Left lung (tissue), 4 donors: ENCODE measurements at regions not wholly inside any gene's neighbourhood (a gene's known extent, or its start where the extent isn't known, plus 50 kb on each side); places are given as distances from the start of the nearest gene placed in this dataset.

Experiments
- ATAC-seq: fragments of 200-7000 bp; cut with Tn5 transposase; one replicate; pipeline ENCODE4 v1.9.1; 2020; ENCODE audit warnings: moderate library complexity
- DNase-seq, 4 donors: peaks; one replicate each; pipeline ENCODE4 v3.0.0-alpha.2; 2013 to 2020
- H3K27ac ChIP-seq, 2 donors: fragments of 200-600 bp; sonication (generic) in 1 of 2; one replicate each; pipeline versions ENCODE4 v1.5.0 to v1.8.0; 2020 to 2021
- H3K27me3 ChIP-seq, 2 donors: fragments of 200-600 bp; sonication (generic) in 1 of 2; one replicate each; pipeline versions ENCODE4 v1.5.0 to v1.8.0; 2020 to 2021
- H3K36me3 ChIP-seq, 2 donors: fragments of 200-600 bp; sonication (generic) in 1 of 2; one replicate each; pipeline versions ENCODE4 v1.5.0 to v1.8.0; 2020 to 2021
- H3K4me1 ChIP-seq, 2 donors: fragments of 200-600 bp; one replicate each; pipeline ENCODE4 v1.8.0; 2021
- H3K4me3 ChIP-seq, 2 donors: fragments of 200-600 bp; sonication (generic) in 1 of 2; one replicate each; pipeline versions ENCODE4 v1.5.0 to v1.8.0; 2020 to 2021; ENCODE audit warnings: mild to moderate bottlenecking in 1 of 2
- H3K9me3 ChIP-seq, 2 donors: fragments of 200-600 bp; sonication (generic) in 1 of 2; one replicate each; pipeline versions ENCODE4 v1.5.0 to v1.8.0; 2020 to 2021
- CTCF ChIP-seq, 2 donors: fragments of 200-600 bp; sonication (generic) in 1 of 2; IDR thresholded peaks; one replicate each; pipeline versions ENCODE4 v1.5.0 to v1.8.0; 2021; ENCODE audit warnings: antibody characterized with exemption in 2 of 2
- intact Hi-C, 2 donors: fragments of 100-400 bp; cut with DNase I; formaldehyde crosslinking; loops; one replicate each; pipeline versions ENCODE4 v1.11.2 to v1.14.2; 2022
- donor health status: DM: no; HTN: yes; CAD: no.
- donor health status: DM: no; HTN: no; CAD: no.

DNA sequence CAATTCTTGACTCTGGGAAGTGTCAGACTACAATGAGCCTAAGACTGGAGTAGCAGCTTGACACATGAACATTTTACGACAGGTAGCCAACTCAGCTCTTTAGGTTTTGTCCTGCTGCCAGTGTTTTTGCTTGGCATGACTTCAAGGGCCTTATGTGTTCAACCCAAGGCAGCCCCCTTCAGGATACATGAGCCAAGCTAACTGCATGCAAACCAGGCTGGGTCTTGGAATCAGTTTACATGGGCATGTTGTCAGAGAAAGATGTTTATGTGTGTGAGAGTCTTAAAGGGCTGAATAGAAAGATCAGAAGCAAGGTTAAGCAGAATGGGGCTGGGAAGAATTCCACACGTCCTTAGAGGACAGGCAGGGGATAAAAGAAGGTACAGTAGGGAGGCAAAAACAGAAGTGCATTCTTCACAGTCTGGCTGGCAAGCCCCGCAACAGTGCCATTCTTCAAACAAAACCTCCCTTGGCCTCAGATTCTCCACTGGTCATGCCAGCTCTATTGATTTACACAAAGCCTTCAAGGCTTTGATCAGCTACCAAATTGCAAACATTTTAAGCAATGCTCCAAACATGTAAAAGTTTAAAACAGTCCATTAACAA lies 97.3 kb downstream of the NKX6-1 start:
- ATAC-seq (no peak), DNase-seq (peak in 1 of 4 donors; percentile 56)
- H3K27ac ChIP-seq, result no peak overlapping the region
- intact Hi-C loops, result no loop called here
- H3K4me3 ChIP-seq, result no peak overlapping the region
- H3K36me3 ChIP-seq, result no peaks in the 10 kb centered on the region
- TF ChIP-seq CTCF (IDR thresholded peaks at IDR 0.05), result no peak
- no peaks in the 10 kb centered on the region for H3K4me1 ChIP-seq
- H3K9me3 ChIP-seq, result no peaks in the 10 kb centered on the region
- no peaks in the 10 kb centered on the region for H3K27me3 ChIP-seq

- TF ChIP-seq CTCF (IDR thresholded peaks at IDR 0.05), result no peak
- Histone ChIP-seq H3K4me3 (no peak overlapping the region), H3K27ac (no peak overlapping the region), H3K4me1 (no peaks in the 10 kb centered on the region), H3K36me3 (no peaks in the 10 kb centered on the region), H3K9me3 (no peaks in the 10 kb centered on the region), H3K27me3 (no peaks in the 10 kb centered on the region)
- no peak for DNase-seq
- intact Hi-C loops, result no loop called here
- ATAC-seq, result no peak
Measured at GRCh38 chr4:84394386-84394785, 104.7 kb downstream of the NKX6-1 start.

DNA sequence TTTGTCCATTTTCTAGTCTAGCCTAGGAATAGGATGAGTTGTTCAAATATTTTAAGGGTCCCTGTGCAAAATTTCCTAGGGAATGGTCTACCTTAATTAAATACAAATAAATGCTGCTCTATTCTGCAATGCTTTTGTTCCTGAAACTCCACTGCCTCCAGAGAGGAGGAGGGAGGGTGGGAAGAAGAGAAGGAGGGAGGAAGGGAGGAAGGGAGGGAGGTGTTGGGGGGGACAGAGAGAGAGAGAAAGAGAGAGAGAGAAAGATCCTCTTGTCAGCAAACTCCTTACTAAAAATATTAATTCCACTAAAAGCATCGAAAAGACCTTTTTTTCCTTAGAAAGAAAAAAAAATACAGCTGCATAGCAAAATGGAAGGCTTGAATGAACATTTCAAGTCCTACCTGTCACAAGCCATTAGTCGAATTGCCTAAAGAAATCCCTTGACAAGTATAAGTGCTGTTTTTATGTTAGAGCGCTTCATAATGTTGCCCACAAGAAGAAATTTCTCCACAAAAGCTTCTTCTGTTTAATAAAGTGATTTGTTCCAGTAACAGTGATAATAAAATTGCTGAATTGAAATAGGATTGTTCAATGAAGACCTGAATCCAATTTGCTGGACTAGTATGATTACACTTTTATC lies 106.0 kb downstream of the NKX6-1 start:
- Histone ChIP-seq H3K27ac (no peak overlapping the region), H3K4me1 (no peaks in the 10 kb centered on the region), H3K36me3 (no peaks in the 10 kb centered on the region), H3K9me3 (no peaks in the 10 kb centered on the region), H3K27me3 (no peaks in the 10 kb centered on the region), H3K4me3 (no peak overlapping the region)
- intact Hi-C loops, result no loop called here
- no peak for TF ChIP-seq CTCF (IDR thresholded peaks at IDR 0.05)
- DNase-seq (no peak), ATAC-seq (no peak)

GRCh38 chr4:84389406-84389805 lies 109.7 kb downstream of the NKX6-1 start:
- no peak for DNase-seq
- no peaks in the 10 kb centered on the region for H3K36me3 ChIP-seq
- TF ChIP-seq CTCF (IDR thresholded peaks at IDR 0.05), result no peak
- H3K4me1 ChIP-seq, result no peaks in the 10 kb centered on the region
- intact Hi-C loops, result no loop called here
- no peaks in the 10 kb centered on the region for H3K27me3 ChIP-seq
- no peak overlapping the region for H3K4me3 ChIP-seq
- no peak overlapping the region for H3K27ac ChIP-seq
- no peaks in the 10 kb centered on the region for H3K9me3 ChIP-seq
- ATAC-seq, result no peak

DNA sequence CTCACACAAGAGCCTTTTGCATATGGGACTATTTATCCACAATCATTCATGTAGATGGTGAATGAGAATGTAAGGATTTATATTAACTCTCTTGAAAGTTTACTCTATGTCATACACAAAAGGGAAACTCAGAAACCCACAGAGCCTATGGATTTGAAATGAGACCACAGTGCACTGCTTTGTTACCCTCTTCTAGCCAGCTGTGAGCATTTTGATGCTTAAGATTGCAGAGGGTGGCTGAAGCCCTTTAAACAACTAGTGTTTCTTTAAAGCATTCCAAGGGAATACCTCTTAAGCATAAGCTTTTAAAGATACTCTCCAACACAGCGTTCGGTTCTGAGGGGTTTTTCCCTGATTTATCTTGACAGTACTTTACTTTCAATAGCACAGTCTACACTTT lies 113.9 kb downstream of the NKX6-1 start:
- Histone ChIP-seq H3K9me3 (no peaks in the 10 kb centered on the region), H3K27ac (no peak overlapping the region), H3K4me1 (no peaks in the 10 kb centered on the region), H3K27me3 (no peaks in the 10 kb centered on the region), H3K36me3 (no peaks in the 10 kb centered on the region), H3K4me3 (no peak overlapping the region)
- intact Hi-C loops, result no loop called here
- ATAC-seq, result no peak
- DNase-seq, result no peak
- no peak for TF ChIP-seq CTCF (IDR thresholded peaks at IDR 0.05)
